ENCODE measurements at regions not wholly inside any gene's neighbourhood (a gene's known extent, or its start where the extent isn't known, plus 50 kb on each side); places are given as distances from the start of the nearest gene placed in this dataset.

GRCh38 chr13:106630650-106631049 is 62.7 kb upstream of the ARGLU1 start:
- TF ChIP-seq GABPA (IDR thresholded peaks at IDR 0.05; ENCODE audit: low read depth): no peak
- TF ChIP-seq TCF12 (IDR thresholded peaks at IDR 0.05): no peak
- no peak for TF ChIP-seq GATA2 (CRISPR knock-in tag; IDR thresholded peaks at IDR 0.05)
- no peak for TF ChIP-seq RAD21 (IDR thresholded peaks at IDR 0.05; ENCODE audit: low read length)
- no peak for TF ChIP-seq CTCF (IDR thresholded peaks at IDR 0.05)
- TF ChIP-seq POLR2AphosphoS5 (IDR thresholded peaks at IDR 0.05; ENCODE audit: low read depth, low read length): no peak
- TF ChIP-seq EZH2phosphoT487 (IDR thresholded peaks at IDR 0.05; ENCODE audit: borderline replicate concordance, low read depth): no peak
- TF ChIP-seq EP300 (IDR thresholded peaks at IDR 0.05; ENCODE audit: borderline replicate concordance in 1 of 2, low read depth in 1 of 2, low read length in 1 of 2): no peak
